Endothelial cell of umbilical vein (primary cell): ENCODE measurements at regions not wholly inside any gene's neighbourhood (a gene's known extent, or its start where the extent isn't known, plus 50 kb on each side); places are given as distances from the start of the nearest gene placed in this dataset.

Experiments
- BruUV-seq: library from RNA; stranded (reverse); fragments of 400-500 nt; replicated peaks from 2 replicates; lab custom pipeline; 2021; lab: Mats Ljungman, UMichigan
- CTCF ChIA-PET: fragments of 300-600, 350-600 bp; sonication (Branson Sonifier 250); formaldehyde crosslinking; loops from one replicate; lab custom pipeline; 2021; ENCODE audit warnings: antibody characterized with exemption, inconsistent platforms; lab: Charles Lee
- POLR2A ChIA-PET: fragments of 300-600, 350-600 bp; sonication (Branson Sonifier 250); formaldehyde crosslinking; loops from one replicate; lab custom pipeline; 2021; ENCODE audit warnings: antibody characterized with exemption, inconsistent platforms; lab: Charles Lee
- DNase-seq: peaks from one replicate; pipeline ENCODE4 v3.0.0-alpha.2; 2011; ENCODE audit warnings: low read depth, low spot score
- FAIRE-seq: peaks from 2 replicates; lab custom pipeline; 2011; peaks lifted over from hg19 to GRCh38; lab: Jason Lieb, UNC
- H2AFZ ChIP-seq: 2 replicates; pipeline ENCODE4 v1.6.0; 2012; ENCODE audit warnings: low read depth, low read length, control low read depth, inconsistent platforms
- H3K27ac ChIP-seq: 2 replicates; pipeline ENCODE4 v1.5.1; 2011; ENCODE audit warnings: low read depth, mild to moderate bottlenecking, control low read depth, low read length, moderate library complexity; ENCODE audit not compliant: insufficient read depth
- H3K27me3 ChIP-seq, 2 experiments: 2 replicates each; pipeline versions ENCODE4 v1.6.0 to v1.6.1; 2011; ENCODE audit warnings: low read length in 2 of 2, mixed read lengths in 1 of 2; ENCODE audit not compliant: control insufficient read depth in 2 of 2, insufficient read depth in 2 of 2
- H3K36me3 ChIP-seq, 2 experiments: 2 replicates in 1 of 2; 3 replicates in 1 of 2; pipeline ENCODE4 v1.5.1; 2011; ENCODE audit warnings: low read length in 2 of 2, mild to moderate bottlenecking in 1 of 2, moderate library complexity in 1 of 2; ENCODE audit not compliant: control insufficient read depth in 2 of 2, insufficient read depth in 2 of 2; ENCODE audit errors: extremely low read depth in 1 of 2
- H3K4me1 ChIP-seq: 3 replicates; pipeline ENCODE4 v1.5.1; 2011; ENCODE audit warnings: mild to moderate bottlenecking, low read length; ENCODE audit not compliant: control insufficient read depth, insufficient read depth; ENCODE audit errors: extremely low read depth
- H3K4me2 ChIP-seq: 2 replicates; pipeline ENCODE4 v1.6.1; 2011; ENCODE audit warnings: low read length, control low read depth, mixed read lengths; ENCODE audit not compliant: insufficient read depth
- H3K4me3 ChIP-seq, 3 experiments: fragments of 200-600 bp in 1 of 3; sonication (generic), shearing (Covaris generic) in 1 of 3; replicated peaks in 1 of 3; 2 replicates each; pipeline ENCODE4 v1.5.1; 2011 to 2016; ENCODE audit warnings: control low read depth in 3 of 3, low read length in 3 of 3, mild to moderate bottlenecking in 2 of 3, inconsistent platforms in 1 of 3, low read depth in 1 of 3, moderate library complexity in 1 of 3; ENCODE audit not compliant: insufficient read depth in 1 of 3
- H3K79me2 ChIP-seq: 2 replicates; pipeline ENCODE4 v1.6.0; 2012; ENCODE audit warnings: low read length, inconsistent platforms; ENCODE audit not compliant: control insufficient read depth, insufficient read depth
- H3K9ac ChIP-seq: replicated peaks from 2 replicates; pipeline ENCODE3; 2011; ENCODE audit warnings: low read length, control low read depth; ENCODE audit not compliant: insufficient read depth; ENCODE audit errors: extremely low read depth
- H3K9me1 ChIP-seq: replicated peaks from 3 replicates; pipeline ENCODE4 v1.6.0; 2011; ENCODE audit warnings: mild to moderate bottlenecking, low read length; ENCODE audit not compliant: control insufficient read depth, insufficient read depth; ENCODE audit errors: extremely low read depth
- H3K9me3 ChIP-seq: replicated peaks from 2 replicates; pipeline ENCODE4 v1.5.1; 2012; ENCODE audit warnings: low read length, inconsistent platforms; ENCODE audit not compliant: control insufficient read depth, insufficient read depth
- H4K20me1 ChIP-seq: replicated peaks from 2 replicates; pipeline ENCODE3; 2011; ENCODE audit warnings: mild to moderate bottlenecking, low read length; ENCODE audit not compliant: control insufficient read depth, insufficient read depth; ENCODE audit errors: extremely low read depth
- CTCF ChIP-seq, 2 donors: IDR thresholded peaks; 1 replicate in 1 of 2; 2 replicates in 1 of 2; pipeline ENCODE4 v1.5.1; 2011; ENCODE audit warnings: low read length in 2 of 2, mild to moderate bottlenecking in 2 of 2, moderate library complexity in 2 of 2, control low read depth in 1 of 2, inconsistent platforms in 1 of 2, low read depth in 1 of 2; ENCODE audit not compliant: insufficient read depth in 1 of 2; ENCODE audit errors: extremely low read depth in 1 of 2
- EZH2 ChIP-seq: IDR thresholded peaks from 2 replicates; pipeline ENCODE4 v1.6.1; 2012; ENCODE audit warnings: borderline replicate concordance, low read depth, mild to moderate bottlenecking, moderate library complexity, low read length, inconsistent platforms; ENCODE audit not compliant: severe bottlenecking
- FOS ChIP-seq: IDR thresholded peaks from 2 replicates; pipeline ENCODE4 v1.6.1; 2011; ENCODE audit warnings: mild to moderate bottlenecking, low read length, moderate library complexity, borderline replicate concordance; ENCODE audit not compliant: insufficient read depth
- GATA2 ChIP-seq: IDR thresholded peaks from 2 replicates; pipeline ENCODE4 v1.7.0; 2011; ENCODE audit warnings: low read depth, mild to moderate bottlenecking, moderate library complexity, mixed read lengths, low read length; ENCODE audit not compliant: insufficient read length, insufficient read depth
- JUN ChIP-seq: IDR thresholded peaks from 2 replicates; pipeline ENCODE4 v1.6.1; 2011; ENCODE audit warnings: borderline replicate concordance, low read depth; ENCODE audit not compliant: insufficient read length, insufficient read depth
- MAX ChIP-seq: IDR thresholded peaks from 2 replicates; pipeline ENCODE4 v1.6.1; 2011; ENCODE audit not compliant: insufficient read depth, insufficient read length
- MYC ChIP-seq: IDR thresholded peaks from one replicate; pipeline ENCODE4 v1.6.1; 2011; ENCODE audit warnings: mild to moderate bottlenecking, low read depth, low read length
- POLR2A ChIP-seq: IDR thresholded peaks from 2 replicates; pipeline ENCODE4 v1.6.1; 2012; ENCODE audit warnings: low read depth, mild to moderate bottlenecking, control low read depth, low read length
- POLR2AphosphoS5 ChIP-seq: IDR thresholded peaks from 2 replicates; pipeline ENCODE4 v1.6.1; 2012; ENCODE audit warnings: low read depth, mild to moderate bottlenecking, control low read depth, low read length, moderate library complexity; ENCODE audit not compliant: insufficient read depth
- dilution Hi-C: fragments of 300-500 bp; cut with MboI; formaldehyde crosslinking; loops from one replicate; pipeline ENCODE4 v1.15.0; 2019; ENCODE audit warnings: low sequenced_read_pairs; ENCODE audit not compliant: extremely low pct_ligation_motif_present
- intact Hi-C: fragments of 100-400 bp; cut with micrococcal nuclease; formaldehyde crosslinking; loops from one replicate; pipeline ENCODE4 v1.10.0; 2022

GRCh38 chr1:82944822-82945221 lies 1054.1 kb downstream of the TTLL7 start:
- dilution Hi-C loops = no loop called here
- FAIRE-seq = no peak
- DNase-seq = no peak
- H4K20me1 ChIP-seq = no peaks in the 10 kb centered on the region
- H3K27ac ChIP-seq = no peak overlapping the region
- no peaks in the 10 kb centered on the region for H3K27me3 ChIP-seq
- H3K79me2 ChIP-seq = no peaks in the 10 kb centered on the region
- no peak overlapping the region for H3K9ac ChIP-seq
- H3K9me1 ChIP-seq = no peaks in the 10 kb centered on the region
- ChIA-PET CTCF (no interaction called here), POLR2A (no interaction called here)
- no TSS peak for BruUV-seq
- H3K4me3 ChIP-seq = no peak overlapping the region
- H2AFZ ChIP-seq = no peak overlapping the region
- no peaks in the 10 kb centered on the region for H3K36me3 ChIP-seq
- H3K4me2 ChIP-seq = no peak overlapping the region
- TF ChIP-seq EZH2 (no peak), GATA2 (no peak), CTCF (IDR thresholded peaks at IDR 0.05; ENCODE audit: extremely low read depth in 1 of 2, insufficient read depth in 1 of 2, low read depth in 1 of 2, low read length in 2 of 2) (no peak), MAX (no peak), POLR2A (no peak), FOS (no peak), JUN (no peak), MYC (no peak), POLR2AphosphoS5 (no peak)
- intact Hi-C loops = no loop called here
- H3K4me1 ChIP-seq = no peaks in the 10 kb centered on the region
- no peaks in the 10 kb centered on the region for H3K9me3 ChIP-seq
